Hepatocyte (in vitro differentiated cells): ENCODE measurements at regions not wholly inside any gene's neighbourhood (a gene's known extent, or its start where the extent isn't known, plus 50 kb on each side); places are given as distances from the start of the nearest gene placed in this dataset.

Source experiments
- DNase-seq: peaks from one replicate; pipeline ENCODE4 v3.0.0-alpha.2; 2016; ENCODE audit warnings: low spot score
- H2AFZ ChIP-seq: fragments of 200-600 bp; sonication (generic); 2 replicates; pipeline ENCODE4 v1.6.0; 2016; ENCODE audit warnings: antibody characterized with exemption, mild to moderate bottlenecking
- H3K27ac ChIP-seq: fragments of 200-600 bp; sonication (generic); 2 replicates; pipeline ENCODE4 v1.5.1; 2016; ENCODE audit warnings: mild to moderate bottlenecking
- H3K27me3 ChIP-seq: fragments of 200-600 bp; sonication (generic); 2 replicates; pipeline ENCODE4 v1.6.1; 2016
- H3K36me3 ChIP-seq: fragments of 200-600 bp; sonication (generic); replicated peaks from 2 replicates; pipeline ENCODE4 v1.5.1; 2016; ENCODE audit warnings: low read depth; ENCODE audit not compliant: insufficient read depth
- H3K4me1 ChIP-seq: fragments of 200-600 bp; sonication (generic); 2 replicates; pipeline ENCODE4 v1.5.1; 2016; ENCODE audit warnings: mild to moderate bottlenecking, moderate library complexity; ENCODE audit not compliant: insufficient read depth
- H3K4me2 ChIP-seq: fragments of 200-600 bp; sonication (generic); 2 replicates; pipeline ENCODE4 v1.6.0; 2016
- H3K4me3 ChIP-seq: fragments of 200-600 bp; sonication (generic); 2 replicates; pipeline ENCODE4 v1.5.1; 2016; ENCODE audit warnings: mild to moderate bottlenecking
- H3K79me2 ChIP-seq: fragments of 200-600 bp; sonication (generic); 2 replicates; pipeline ENCODE4 v1.6.0; 2017; ENCODE audit warnings: mild to moderate bottlenecking
- H3K9me2 ChIP-seq: fragments of 200-600 bp; sonication (generic); replicated peaks from 2 replicates; pipeline ENCODE4 v1.6.0; 2017; ENCODE audit warnings: mild to moderate bottlenecking; ENCODE audit not compliant: insufficient read depth
- H3K9me3 ChIP-seq: fragments of 200-600 bp; sonication (generic); 2 replicates; pipeline ENCODE4 v1.5.1; 2016; ENCODE audit warnings: low read depth, mild to moderate bottlenecking
- H4K20me1 ChIP-seq: fragments of 200-600 bp; sonication (generic); 2 replicates; pipeline ENCODE4 v1.6.0; 2016; ENCODE audit warnings: mild to moderate bottlenecking; ENCODE audit not compliant: insufficient read depth, poor library complexity, severe bottlenecking
- CTCF ChIP-seq: fragments of 200-600 bp; sonication (generic); IDR thresholded peaks from 2 replicates; pipeline ENCODE4 v1.5.1; 2016; ENCODE audit warnings: antibody characterized with exemption, mild to moderate bottlenecking; ENCODE audit not compliant: poor library complexity
- EZH2 ChIP-seq: fragments of 200-600 bp; sonication (generic); IDR thresholded peaks from 2 replicates; pipeline ENCODE4 v1.6.1; 2016; ENCODE audit warnings: antibody characterized with exemption, mild to moderate bottlenecking, borderline replicate concordance
- EZH2phosphoT487 ChIP-seq: fragments of 200-600 bp; sonication (generic); IDR thresholded peaks from one replicate; pipeline ENCODE4 v1.6.1; 2018; ENCODE audit warnings: antibody characterized with exemption, mild to moderate bottlenecking, low read depth, moderate library complexity; ENCODE audit not compliant: unreplicated experiment, severe bottlenecking
- WGBS: methylation state at CpG from one replicate; pipeline ENCODE4 v1.1.6; 2016; ENCODE audit warnings: low lambda C conversion rate; ENCODE audit errors: missing lambda C conversion rate; 5-methylcytosine and 5-hydroxymethylcytosine counted together

GRCh38 chr5:17089001-17089400, 128.4 kb upstream of the BASP1 start:
- Histone ChIP-seq H3K36me3 (no peaks in the 10 kb centered on the region), H3K9me3 (no peaks in the 10 kb centered on the region), H3K27ac (no peak overlapping the region), H3K4me1 (no peaks in the 10 kb centered on the region), H4K20me1 (no peaks in the 10 kb centered on the region), H2AFZ (no peak overlapping the region), H3K27me3 (no peaks in the 10 kb centered on the region), H3K9me2 (no peaks in the 10 kb centered on the region), H3K4me2 (no peak overlapping the region), H3K4me3 (no peak overlapping the region), H3K79me2 (no peaks in the 10 kb centered on the region)
- TF ChIP-seq EZH2phosphoT487 (no peak), EZH2 (no peak), CTCF (no peak)
- DNase-seq, result no peak

DNA sequence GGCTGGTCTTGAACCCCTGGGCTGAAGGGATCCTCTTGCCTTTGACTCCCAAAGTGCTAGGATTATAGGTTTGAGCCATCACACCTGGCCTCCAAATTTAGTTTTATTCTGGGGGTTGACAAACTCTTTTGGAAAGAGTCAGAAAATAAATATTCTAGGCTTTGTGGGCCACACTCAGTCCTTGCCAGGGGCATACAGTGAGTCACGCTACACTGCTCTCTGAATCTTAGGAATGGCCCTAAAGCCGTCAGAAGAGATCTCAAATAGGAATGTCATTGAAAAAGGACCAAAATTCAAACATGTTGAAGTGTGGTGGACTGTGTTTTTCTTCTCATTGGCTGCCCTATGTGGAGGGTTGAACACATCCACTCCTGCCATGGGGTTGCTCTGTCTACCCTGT, 127.7 kb upstream of the BASP1 start:
- Histone ChIP-seq H2AFZ (no peak overlapping the region), H3K27me3 (no peaks in the 10 kb centered on the region), H3K36me3 (no peaks in the 10 kb centered on the region), H3K27ac (no peak overlapping the region), H3K4me3 (no peak overlapping the region), H3K4me2 (no peak overlapping the region), H3K4me1 (no peaks in the 10 kb centered on the region), H3K9me3 (no peaks in the 10 kb centered on the region), H4K20me1 (no peaks in the 10 kb centered on the region), H3K79me2 (no peaks in the 10 kb centered on the region), H3K9me2 (no peaks in the 10 kb centered on the region)
- DNase-seq, result no peak
- no peak for TF ChIP-seq EZH2phosphoT487
- TF ChIP-seq CTCF, result no peak
- no peak for TF ChIP-seq EZH2
- 93% methylated on average over 2 of the region's 2 CpGs for WGBS

DNA sequence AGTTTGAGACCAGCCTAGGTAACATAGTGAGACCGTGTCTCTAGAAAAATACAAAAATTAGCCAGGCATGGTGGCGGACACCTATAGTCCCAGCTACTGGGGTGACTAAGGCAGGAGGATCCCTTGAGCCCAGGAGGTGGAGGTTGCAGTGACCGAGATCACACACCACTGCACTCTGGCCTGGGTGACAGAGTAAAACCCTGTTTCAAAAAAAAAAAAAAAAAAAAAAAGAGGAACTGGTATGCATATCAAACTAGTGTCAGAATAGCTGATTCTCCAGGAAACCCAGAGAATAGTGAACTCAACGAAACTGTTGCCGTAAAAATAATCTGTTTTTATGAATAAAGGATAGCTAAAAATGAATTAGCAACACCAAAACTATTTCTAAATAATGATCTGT, 126.6 kb upstream of the BASP1 start:
- Histone ChIP-seq H3K4me3 (no peak overlapping the region), H3K9me3 (no peaks in the 10 kb centered on the region), H3K9me2 (no peaks in the 10 kb centered on the region), H4K20me1 (no peaks in the 10 kb centered on the region), H3K27me3 (no peaks in the 10 kb centered on the region), H3K36me3 (no peaks in the 10 kb centered on the region), H3K79me2 (no peaks in the 10 kb centered on the region), H3K27ac (no peak overlapping the region), H3K4me1 (no peaks in the 10 kb centered on the region), H3K4me2 (no peak overlapping the region), H2AFZ (no peak overlapping the region)
- TF ChIP-seq CTCF (no peak), EZH2 (no peak), EZH2phosphoT487 (no peak)
- no peak for DNase-seq
- WGBS, result 95% methylated on average over 5 of the region's 5 CpGs

- no peaks in the 10 kb centered on the region for H3K79me2 ChIP-seq
- H3K9me2 ChIP-seq, result no peaks in the 10 kb centered on the region
- no peaks in the 10 kb centered on the region for H3K9me3 ChIP-seq
- peak overlapping the region; percentile 65 for H3K27ac ChIP-seq
- no peak overlapping the region for H3K4me3 ChIP-seq
- no peaks in the 10 kb centered on the region for H3K36me3 ChIP-seq
- 59% methylated on average over 7 of the region's 7 CpGs for WGBS
- H3K4me2 ChIP-seq, result no peak overlapping the region
- H3K27me3 ChIP-seq, result no peaks in the 10 kb centered on the region
- TF ChIP-seq EZH2 (no peak), CTCF (no peak), EZH2phosphoT487 (no peak)
- no peaks in the 10 kb centered on the region for H4K20me1 ChIP-seq
- no peak overlapping the region for H2AFZ ChIP-seq
- H3K4me1 ChIP-seq, result no peaks in the 10 kb centered on the region
- peak; percentile 11 for DNase-seq
These were observed 122.6 kb upstream of the BASP1 start for GRCh38 chr5:17094830-17095229.
